HG03108 (cell line): ENCODE measurements at regions not wholly inside any gene's neighbourhood (a gene's known extent, or its start where the extent isn't known, plus 50 kb on each side); places are given as distances from the start of the nearest gene placed in this dataset.
"Not testable (repeated sequence)": the region's sequence is repeated elsewhere in the genome, so short reads cannot be mapped to it uniquely, and the experiment has no call there.

Experiments used
- ATAC-seq: cut with Tn5 transposase; IDR thresholded peaks from one replicate; pipeline ENCODE4 v1.9.1; 2021; ENCODE audit warnings: moderate library complexity; ENCODE audit not compliant: unreplicated experiment

GRCh38 chr18:70553936-70554260 lies 265.1 kb downstream of the SOCS6 start:
- no peak for ATAC-seq

DNA sequence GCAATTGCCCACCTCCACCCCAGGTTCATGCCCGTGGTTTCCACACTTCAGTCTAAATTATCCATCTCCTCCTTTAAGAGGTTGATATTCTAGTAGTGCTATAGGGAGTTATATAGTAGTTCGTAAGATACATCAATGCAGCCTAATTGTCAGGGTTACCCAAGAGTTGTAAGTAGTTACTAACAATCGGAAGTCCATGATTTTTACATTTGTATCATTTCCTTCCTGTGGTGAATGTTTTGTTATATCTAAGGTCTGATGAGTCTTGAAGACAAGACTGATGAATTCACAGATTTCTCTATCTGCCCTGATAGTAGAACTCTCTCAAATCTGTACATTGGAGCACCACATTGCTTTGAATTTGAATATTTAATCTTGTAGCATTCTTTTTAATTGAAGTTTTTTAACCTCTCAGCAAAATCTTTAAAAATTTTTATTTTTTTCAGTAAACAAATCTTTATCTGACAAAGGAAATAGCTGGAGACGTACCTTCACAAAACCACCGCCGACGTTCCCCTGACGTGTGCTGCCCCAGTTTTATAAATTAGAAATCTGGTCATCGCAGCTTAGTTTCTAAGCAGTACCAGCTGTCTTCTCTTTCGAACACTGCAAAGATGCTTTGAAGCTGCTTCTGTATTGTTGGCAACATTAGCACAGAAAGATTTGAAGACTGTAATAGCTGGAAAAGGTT lies 264.5 kb downstream of the SOCS6 start:
- ATAC-seq: no peak

DNA sequence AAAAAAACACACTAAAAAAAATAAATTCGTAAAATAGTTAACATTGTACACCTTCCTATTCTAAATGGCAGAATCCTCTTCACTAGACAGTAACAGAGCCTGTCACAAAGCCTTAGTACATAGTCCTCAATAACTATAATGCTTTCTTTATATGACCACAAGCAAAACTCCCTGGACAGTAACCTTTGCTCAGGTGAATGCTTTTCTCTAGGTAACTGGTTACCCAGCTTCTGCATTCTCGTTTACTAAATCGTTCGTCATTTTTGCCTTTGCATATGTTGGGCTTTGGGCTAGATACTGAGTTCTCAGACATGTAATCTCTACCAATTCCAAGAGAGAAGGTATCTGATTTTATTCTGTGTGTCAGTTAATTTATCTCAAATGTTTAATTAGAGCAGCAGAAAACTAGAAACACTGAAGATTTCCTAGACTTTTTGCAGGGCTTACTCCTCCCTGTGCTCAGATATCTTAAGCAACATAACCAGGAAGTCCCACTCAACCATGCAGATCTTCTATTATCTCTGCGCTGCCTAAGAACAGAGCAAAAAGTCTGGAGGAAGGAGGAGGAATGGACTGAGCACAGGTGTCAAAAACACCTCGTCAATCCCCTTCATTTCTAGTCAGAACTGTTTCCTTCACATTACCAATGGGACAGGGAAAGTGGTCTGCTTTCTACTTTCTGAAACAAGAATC lies 247.7 kb downstream of the SOCS6 start:
- ATAC-seq: no peak

DNA sequence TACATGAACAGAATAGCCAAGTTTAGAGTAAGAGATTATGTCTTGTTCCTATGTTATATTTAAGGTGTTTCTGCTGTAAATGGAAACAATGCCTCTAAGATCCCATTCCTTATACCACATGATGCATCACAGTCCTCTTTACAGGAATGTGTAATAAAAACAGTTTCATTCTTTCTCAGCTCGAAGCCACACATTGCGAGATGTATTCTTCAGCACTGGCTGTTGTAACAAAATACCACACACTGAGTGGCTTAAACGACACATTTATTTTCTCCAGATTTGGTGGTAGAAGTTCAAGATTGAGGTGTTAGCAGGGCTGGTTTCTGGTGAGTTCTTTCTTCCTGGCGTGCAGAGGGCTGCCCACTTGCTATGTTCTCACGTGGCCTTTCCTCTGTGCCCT lies 246.2 kb downstream of the SOCS6 start:
- no peak for ATAC-seq

DNA sequence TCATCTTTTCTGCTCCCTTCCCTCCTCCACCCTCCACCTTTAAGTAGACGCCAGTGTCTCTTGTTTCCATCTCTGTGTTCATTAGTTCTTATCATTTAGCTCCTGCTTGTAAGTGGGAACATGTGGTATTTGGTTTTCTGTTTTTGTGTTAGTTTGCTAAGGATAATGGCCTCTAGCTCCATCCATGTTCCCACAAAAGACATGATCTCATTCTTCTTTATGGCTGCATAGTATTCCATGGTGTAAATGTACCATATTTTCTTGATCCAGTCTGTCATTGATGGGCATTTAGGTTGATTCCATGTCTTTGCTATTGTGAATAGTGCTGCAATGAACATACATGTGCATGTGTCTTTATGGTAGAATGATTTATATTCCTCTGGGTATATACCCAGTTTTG lies 236.5 kb downstream of the SOCS6 start:
- ATAC-seq: not testable (repeated sequence)

DNA sequence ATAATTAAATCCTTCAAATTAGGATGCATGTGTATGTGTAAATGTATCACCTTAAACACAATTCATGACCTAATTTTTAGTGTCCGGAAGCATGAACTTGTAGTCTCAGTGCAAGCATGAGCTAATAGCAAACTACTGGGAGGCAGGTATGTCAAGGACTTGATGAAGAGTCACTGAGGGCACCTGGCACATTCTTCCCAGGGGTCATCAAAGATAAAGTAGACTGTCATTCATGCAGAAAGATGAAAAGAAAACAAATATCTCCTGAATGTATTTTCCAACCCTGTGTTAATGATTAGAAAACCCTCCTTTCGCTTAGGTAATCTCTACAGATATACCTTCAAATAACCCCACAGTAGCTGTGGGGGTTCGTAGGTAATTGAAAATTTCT lies 234.9 kb downstream of the SOCS6 start:
- ATAC-seq: no peak

DNA sequence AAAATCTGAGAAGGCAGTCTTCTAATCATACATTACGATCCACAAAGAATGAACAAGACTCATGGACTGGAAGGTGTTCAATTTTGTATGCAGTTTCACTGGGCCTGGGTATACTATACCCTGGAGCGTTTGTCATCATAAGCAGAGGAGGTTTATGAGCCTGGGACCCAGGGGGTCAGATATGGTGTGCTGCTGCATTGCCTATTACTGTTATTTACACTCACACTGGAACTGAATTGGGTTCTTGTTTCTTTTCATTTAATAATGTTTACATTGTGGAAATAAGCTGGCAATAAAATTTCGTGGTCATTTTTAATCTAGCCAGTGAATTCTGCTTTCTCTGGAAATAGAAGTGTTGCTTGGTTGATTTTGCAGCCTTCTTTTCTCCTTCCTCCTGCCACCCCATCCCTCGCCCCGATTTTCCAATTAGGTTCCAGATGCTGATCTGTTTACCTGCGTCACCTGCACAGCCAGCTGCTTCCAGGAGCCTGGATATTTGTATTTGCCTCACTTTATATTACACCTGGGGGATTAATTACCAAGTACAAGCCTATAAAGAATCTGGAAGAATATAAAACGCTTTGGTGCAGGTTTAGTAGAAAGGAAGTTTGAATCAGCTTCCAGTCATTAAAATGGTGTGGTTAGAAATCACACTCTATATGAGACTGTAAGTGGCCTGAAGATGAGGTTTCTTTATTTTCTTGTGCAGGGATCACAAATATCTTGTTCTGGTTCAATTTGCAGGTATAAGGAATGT lies 234.4 kb downstream of the SOCS6 start:
- no peak for ATAC-seq

DNA sequence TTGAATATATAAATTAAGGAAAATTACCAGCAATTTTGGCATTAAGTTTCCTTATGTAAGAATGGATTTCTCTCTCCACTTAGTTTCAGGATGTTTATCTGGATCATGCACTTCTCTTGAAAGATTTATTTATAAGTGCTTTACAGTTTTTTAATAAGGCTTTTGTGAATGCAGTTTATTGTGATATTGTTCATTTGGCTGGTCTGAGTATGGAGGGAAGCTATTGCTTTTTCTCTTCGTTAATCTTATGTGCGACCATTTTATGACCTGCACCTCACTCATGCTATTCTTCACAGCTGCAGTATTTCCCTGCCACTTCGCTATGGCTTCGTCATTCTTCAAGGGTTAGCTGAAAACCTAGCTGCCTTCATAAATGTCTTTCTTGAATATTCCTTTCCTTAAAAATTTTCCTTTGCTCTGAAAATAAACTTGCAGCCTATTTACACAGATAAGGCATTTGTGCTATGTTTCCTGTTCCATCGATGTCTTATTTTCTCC lies 233.4 kb downstream of the SOCS6 start:
- no peak for ATAC-seq

- ATAC-seq: no peak
These were observed 232.0 kb downstream of the SOCS6 start for GRCh38 chr18:70520867-70521266.

DNA sequence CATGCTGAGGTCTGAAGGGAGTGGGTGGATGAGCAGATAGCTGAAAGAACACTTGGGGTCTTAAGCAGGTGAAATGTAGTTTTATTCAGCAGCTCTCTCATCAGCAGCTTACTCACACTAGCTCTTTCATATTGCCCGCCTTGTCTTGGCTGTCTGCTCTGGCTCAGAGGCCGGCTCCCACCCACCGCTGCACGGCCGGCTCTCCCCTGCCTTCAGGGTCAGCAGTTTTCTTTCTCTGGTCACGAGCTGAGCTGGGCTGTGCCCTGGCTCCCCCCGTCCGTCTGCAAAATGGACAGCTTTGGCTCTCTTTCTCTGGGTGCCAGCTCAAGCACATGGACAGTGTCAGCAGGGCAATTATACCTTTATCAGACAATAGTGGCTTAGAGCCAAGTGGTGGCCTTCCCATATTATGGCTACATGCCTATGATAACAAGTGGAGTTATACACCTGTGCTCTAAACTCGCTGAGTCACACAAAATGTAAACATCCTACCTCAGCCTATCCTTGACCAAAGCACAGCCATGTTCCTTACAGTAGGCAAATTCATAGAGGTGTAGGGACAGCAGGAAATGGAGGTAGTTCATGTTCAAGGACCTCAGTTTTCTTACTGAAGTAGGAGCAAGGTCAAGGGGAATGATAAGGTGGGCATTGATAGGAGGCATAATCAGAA lies 224.8 kb downstream of the SOCS6 start:
- no peak for ATAC-seq

GRCh38 chr18:70507970-70508369 lies 219.1 kb downstream of the SOCS6 start:
- ATAC-seq: no peak

GRCh38 chr18:70506511-70506910 lies 217.7 kb downstream of the SOCS6 start:
- ATAC-seq: no peak

DNA sequence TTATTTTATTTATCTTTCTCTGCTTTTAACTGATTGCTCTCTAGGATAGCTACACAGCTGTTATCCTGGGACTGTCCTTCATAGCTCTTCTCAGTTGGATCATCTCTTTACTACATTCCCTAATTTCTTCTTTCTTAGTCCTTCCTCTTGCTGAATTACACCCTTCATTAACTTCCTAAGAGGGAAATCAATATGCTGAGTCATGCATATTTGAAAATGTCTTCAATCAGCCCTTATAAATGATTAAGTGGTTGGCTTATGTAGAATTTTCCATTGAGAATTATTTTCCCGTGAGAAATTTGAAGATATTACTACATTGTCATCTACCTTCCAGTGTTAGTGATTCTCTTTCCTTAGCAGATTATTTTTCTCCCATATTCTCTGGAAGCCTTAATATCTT lies 214.2 kb downstream of the SOCS6 start:
- no peak for ATAC-seq

DNA sequence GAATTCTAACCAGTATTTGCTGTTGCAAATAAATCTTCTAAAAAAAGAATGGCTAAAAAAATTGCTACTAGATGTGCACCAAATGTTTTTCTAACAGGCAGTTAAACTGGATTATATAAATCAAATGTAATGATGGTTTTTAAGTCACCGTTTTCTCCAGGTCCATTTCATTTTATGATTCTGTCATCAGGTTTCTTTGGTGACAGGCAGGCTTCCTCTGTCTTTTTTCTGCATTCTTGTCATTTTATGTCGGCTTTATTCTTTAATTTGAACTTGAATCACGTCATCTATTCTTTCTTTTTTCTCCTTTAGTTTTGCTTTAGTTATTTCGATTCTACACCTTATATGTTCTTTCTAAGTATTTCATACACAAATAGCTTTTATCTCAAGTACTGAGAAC lies 212.5 kb downstream of the SOCS6 start:
- no peak for ATAC-seq

- ATAC-seq: no peak
These were observed 211.9 kb downstream of the SOCS6 start for GRCh38 chr18:70500748-70501147.

DNA sequence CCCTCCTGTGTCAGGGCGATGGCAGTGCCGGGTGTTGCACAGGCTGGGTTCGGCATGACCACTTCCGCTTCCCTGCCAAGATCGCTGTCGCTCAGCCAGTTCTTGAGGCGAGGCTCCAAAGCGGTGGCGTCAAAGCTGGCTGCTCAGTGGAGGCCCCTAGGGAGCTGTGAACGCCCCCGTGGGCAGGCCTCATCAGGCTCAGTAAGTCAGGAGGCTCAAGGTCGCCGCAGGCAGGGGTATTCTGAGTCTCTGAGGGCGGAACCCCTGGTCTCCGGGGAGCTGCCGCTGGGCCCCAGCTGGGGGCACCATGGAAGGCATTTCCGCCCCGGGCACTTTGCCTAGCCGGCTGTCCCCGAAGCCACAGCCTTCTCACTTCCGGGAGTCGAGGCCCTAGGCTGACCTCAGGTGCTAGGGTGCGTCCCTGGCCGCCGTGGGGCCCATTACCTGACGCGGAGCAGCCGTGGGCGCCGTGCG lies 210.4 kb downstream of the SOCS6 start:
- no peak for ATAC-seq

GRCh38 chr18:70496353-70497294 lies 207.8 kb downstream of the SOCS6 start:
- no peak for ATAC-seq

DNA sequence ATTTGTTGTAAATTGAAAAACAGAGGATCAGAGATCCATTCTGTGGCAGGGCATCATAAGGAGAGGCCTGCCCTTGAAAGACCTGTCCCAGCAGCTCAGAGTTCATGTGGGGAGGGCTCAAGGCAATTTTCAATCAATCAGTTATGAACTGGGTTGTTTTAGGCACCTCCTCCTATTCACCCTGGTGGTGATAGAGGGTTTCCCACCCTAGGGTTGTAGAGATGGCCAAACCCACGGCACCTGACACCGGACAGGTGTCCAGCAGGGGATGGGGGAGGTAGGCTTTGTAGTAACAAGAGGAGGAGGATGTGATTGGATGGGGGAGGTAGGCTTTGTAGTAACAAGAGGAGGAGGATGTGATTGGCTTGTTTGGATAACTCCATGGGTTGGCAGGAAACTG lies 205.7 kb downstream of the SOCS6 start:
- ATAC-seq: no peak

DNA sequence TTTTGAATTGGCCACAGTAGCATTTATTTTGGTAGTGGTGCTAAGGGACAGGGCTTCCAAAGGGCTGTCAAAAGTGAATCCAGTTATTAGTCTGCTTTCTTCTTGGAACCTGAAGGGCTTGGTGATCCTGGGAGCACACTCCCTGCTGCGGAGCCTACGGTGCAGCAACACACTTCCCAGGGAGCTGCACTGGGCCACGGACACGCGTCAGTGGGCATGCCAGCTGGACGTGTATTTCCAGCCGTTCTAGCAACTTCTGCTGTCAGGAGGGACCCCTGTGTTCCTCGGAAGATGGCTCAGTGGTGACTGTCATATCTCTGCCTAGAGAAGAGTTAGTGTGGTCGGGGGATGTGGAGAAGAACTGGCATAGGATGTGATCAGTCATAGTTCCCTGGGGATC lies 204.6 kb downstream of the SOCS6 start:
- no peak for ATAC-seq

DNA sequence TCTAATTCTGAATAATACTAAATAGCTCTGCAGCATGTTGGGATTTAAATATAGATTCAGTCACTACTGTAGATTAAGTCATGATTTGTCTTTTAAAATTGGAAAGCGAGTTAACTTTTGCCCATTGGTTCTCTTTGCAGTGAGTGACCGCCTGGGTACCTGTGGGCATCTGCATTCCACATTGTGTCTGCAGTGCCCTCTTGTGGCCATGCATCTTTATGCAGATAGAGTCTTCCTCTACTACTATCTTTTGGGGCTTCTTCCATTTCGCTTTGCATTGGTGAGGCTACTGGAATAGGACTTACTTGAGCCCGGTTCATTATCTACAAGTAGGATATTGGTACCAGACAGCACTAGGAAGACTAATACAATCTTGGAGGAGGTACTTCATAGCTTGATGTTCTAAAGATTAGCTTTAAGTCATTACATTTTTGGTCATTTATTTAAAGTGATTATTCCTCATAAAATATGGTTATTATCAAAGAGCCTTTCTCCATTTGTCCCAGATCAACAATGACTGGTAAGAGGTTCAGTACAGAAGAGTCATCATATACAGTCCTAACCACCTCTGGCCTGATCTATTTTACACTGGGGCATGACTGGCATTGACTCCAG lies 203.0 kb downstream of the SOCS6 start:
- ATAC-seq: peak; percentile 73
